ENCODE measurements at regions not wholly inside any gene's neighbourhood (a gene's known extent, or its start where the extent isn't known, plus 50 kb on each side); places are given as distances from the start of the nearest gene placed in this dataset.

DNA sequence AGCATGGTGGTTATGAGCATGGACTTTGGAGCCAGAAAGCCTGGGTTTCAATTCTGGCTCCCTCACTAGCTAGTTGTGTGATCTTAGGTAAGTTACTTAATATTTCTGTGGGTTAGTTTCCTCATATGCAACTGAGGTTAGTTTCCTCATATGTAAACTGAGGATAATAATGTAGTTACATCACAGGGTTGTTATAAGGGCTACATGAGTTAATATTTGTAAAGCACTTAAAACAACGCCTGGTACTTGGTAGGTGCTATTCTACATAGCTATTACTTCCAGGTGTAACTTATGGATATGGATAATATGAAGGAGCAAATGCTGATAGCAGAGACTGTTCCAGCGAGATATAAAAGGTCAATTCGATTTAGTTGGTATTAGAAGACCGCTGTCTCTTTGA, 69.4 kb upstream of the POU5F2 start:
- no peaks in the 10 kb centered on the region for H3K9me3 ChIP-seq
- TF ChIP-seq POLR2A (IDR thresholded peaks at IDR 0.05), result no peak
- TF ChIP-seq, protein P1, sequence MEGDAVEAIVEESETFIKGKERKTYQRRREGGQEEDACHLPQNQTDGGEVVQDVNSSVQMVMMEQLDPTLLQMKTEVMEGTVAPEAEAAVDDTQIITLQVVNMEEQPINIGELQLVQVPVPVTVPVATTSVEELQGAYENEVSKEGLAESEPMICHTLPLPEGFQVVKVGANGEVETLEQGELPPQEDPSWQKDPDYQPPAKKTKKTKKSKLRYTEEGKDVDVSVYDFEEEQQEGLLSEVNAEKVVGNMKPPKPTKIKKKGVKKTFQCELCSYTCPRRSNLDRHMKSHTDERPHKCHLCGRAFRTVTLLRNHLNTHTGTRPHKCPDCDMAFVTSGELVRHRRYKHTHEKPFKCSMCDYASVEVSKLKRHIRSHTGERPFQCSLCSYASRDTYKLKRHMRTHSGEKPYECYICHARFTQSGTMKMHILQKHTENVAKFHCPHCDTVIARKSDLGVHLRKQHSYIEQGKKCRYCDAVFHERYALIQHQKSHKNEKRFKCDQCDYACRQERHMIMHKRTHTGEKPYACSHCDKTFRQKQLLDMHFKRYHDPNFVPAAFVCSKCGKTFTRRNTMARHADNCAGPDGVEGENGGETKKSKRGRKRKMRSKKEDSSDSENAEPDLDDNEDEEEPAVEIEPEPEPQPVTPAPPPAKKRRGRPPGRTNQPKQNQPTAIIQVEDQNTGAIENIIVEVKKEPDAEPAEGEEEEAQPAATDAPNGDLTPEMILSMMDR (IDR thresholded peaks at IDR 0.05), result no peak
- H3K27me3 ChIP-seq, result no peaks in the 10 kb centered on the region
- H3K4me1 ChIP-seq, result no peaks in the 10 kb centered on the region
- no peak for DNase-seq
- no peaks in the 10 kb centered on the region for H3K36me3 ChIP-seq
- intact Hi-C loops (cut with DNase I; ENCODE audit: low total_unique reads), result no loop called here
- no peak overlapping the region for H3K4me3 ChIP-seq
- H3K27ac ChIP-seq, result no peak overlapping the region

DNA sequence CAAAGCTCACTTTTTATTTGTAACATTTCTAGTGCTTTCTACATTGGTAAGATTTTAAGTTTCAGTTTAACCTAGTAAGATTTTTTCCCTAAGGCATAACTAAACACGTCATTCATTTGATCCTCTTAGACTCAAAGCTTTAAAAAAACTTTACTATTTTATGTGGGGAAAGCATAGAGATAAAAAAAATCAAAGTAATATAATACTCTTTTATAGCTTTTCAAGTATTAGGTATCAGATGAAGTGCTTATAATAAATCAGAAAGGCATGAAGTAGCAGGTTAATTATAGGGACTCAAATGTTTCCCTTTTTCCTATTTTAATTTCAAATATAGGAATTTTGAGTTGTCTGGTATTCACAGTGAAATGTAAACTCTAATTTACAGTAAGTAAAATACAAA, 68.0 kb upstream of the POU5F2 start:
- no peak for TF ChIP-seq POLR2A (IDR thresholded peaks at IDR 0.05)
- TF ChIP-seq, protein P1 (IDR thresholded peaks at IDR 0.05), result no peak
- Histone ChIP-seq H3K36me3 (no peaks in the 10 kb centered on the region), H3K27ac (no peak overlapping the region), H3K27me3 (no peaks in the 10 kb centered on the region), H3K4me1 (no peaks in the 10 kb centered on the region), H3K9me3 (no peaks in the 10 kb centered on the region), H3K4me3 (no peak overlapping the region)
- DNase-seq, result no peak
- intact Hi-C loops (cut with DNase I; ENCODE audit: low total_unique reads), result no loop called here

DNA sequence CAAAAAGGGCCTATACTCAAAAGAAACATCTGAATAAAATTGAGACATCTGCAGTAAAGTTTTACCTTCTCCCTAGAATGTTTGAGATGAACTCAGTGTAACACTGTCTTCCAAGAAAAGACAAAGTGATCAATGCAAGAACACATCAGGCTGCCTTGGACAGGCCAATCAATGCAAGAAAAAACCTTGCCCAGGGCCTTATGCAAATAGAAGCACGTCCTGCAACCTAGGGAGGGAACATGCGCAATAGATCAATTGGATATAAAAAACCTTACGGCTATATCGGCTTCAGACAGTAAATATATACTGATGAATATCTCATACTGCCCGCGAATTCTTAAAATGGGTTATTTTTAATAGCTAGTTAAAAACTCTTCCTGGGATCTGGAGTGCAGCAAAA, 66.4 kb upstream of the POU5F2 start:
- H3K27me3 ChIP-seq, result no peaks in the 10 kb centered on the region
- no peaks in the 10 kb centered on the region for H3K36me3 ChIP-seq
- TF ChIP-seq, protein P1 (IDR thresholded peaks at IDR 0.05), result no peak
- H3K9me3 ChIP-seq, result no peaks in the 10 kb centered on the region
- H3K4me3 ChIP-seq, result no peak overlapping the region
- DNase-seq, result no peak
- no peaks in the 10 kb centered on the region for H3K4me1 ChIP-seq
- no peak overlapping the region for H3K27ac ChIP-seq
- intact Hi-C loops (cut with DNase I; ENCODE audit: low total_unique reads), result no loop called here

DNA sequence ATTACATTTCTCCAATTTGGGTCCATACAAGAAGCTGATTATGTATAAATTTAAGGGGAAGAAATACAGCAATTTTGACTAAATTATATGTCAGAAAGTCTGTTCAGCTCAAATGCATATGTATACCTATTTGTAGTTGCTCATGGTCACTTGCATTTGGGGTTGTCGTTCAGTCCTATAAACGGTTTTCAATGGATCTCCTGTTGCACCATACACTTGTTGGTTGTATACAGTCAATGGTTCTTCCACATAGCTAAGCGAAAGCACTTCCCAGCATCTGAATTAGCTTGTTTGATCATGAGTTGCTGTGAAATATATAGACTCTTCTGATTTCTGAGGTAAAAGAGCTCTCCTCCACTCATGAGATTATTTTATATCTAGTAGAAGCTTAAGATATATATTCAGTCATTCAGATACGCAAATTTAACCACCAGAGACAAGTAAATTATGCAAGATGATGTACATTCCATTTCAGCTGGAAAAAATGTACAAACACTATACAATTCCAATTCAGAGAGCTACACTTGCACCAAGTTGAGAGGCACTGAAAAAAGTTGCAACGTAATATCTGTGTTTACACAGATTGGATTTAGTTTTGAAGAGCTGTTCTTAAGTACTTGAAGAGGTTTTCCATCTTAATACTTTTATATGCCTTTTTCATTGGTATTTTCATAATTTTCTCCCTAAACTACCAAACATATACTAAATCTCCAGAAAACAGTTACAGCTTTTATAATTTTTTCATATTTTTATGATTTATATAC, 64.4 kb upstream of the POU5F2 start:
- H3K27ac ChIP-seq, result no peak overlapping the region
- DNase-seq, result no peak
- no peaks in the 10 kb centered on the region for H3K9me3 ChIP-seq
- H3K36me3 ChIP-seq, result no peaks in the 10 kb centered on the region
- no peak for TF ChIP-seq POLR2A (IDR thresholded peaks at IDR 0.05)
- TF ChIP-seq, protein P1 (IDR thresholded peaks at IDR 0.05), result no peak
- no peaks in the 10 kb centered on the region for H3K27me3 ChIP-seq
- intact Hi-C loops (cut with DNase I; ENCODE audit: low total_unique reads), result no loop called here
- H3K4me1 ChIP-seq, result no peaks in the 10 kb centered on the region
- no peak overlapping the region for H3K4me3 ChIP-seq

DNA sequence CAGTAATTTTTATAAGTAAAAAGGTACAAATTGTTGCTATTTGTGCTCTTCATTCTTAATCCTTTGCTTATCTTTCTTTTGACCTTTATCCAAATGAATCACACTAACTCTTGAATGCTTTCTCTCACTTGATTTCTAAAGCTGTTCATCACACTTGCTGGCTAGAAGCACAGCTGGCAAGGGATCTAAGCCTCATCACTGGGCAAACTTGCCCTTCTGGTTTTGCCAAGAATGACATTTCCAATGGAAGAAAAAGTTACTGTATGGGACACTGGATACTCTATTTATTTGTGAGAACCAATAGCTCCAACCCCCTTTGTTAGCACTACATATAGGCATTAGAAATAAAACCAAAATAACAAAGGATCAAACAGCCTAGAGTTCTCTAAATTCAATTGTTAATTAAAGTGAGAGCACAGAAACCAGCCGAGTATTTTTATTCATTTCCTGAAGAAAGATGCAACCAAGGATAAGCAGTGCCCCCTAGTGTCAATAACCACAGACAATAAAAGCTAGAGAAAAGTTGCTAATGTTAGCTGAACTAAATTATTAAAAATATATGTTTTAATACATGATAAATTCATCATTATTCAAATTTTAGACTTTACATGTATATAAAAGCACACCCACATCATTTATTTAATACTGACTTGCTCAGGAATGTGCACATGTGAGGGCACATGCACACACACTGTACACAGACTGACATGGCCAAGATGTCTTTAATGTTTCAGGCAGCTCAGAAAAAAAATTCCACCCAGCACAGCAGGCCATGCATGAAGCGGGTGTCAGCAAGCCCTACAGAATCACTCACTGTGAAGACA, 59.8 kb upstream of the POU5F2 start:
- no peak overlapping the region for H3K27ac ChIP-seq
- no peaks in the 10 kb centered on the region for H3K36me3 ChIP-seq
- no peaks in the 10 kb centered on the region for H3K4me1 ChIP-seq
- H3K9me3 ChIP-seq, result no peaks in the 10 kb centered on the region
- no peak overlapping the region for H3K4me3 ChIP-seq
- peak in 1 of 2 donors; percentile 16 for DNase-seq
- intact Hi-C loops (cut with DNase I; ENCODE audit: low total_unique reads), result no loop called here
- H3K27me3 ChIP-seq, result no peaks in the 10 kb centered on the region
- TF ChIP-seq, protein P1 (IDR thresholded peaks at IDR 0.05), result peak; percentile 50 to 67 (median 62)
- no peak for TF ChIP-seq POLR2A (IDR thresholded peaks at IDR 0.05)

All from uterus (tissue), 3 donors.